ENCODE measurements at regions not wholly inside any gene's neighbourhood (a gene's known extent, or its start where the extent isn't known, plus 50 kb on each side); places are given as distances from the start of the nearest gene placed in this dataset.

DNA sequence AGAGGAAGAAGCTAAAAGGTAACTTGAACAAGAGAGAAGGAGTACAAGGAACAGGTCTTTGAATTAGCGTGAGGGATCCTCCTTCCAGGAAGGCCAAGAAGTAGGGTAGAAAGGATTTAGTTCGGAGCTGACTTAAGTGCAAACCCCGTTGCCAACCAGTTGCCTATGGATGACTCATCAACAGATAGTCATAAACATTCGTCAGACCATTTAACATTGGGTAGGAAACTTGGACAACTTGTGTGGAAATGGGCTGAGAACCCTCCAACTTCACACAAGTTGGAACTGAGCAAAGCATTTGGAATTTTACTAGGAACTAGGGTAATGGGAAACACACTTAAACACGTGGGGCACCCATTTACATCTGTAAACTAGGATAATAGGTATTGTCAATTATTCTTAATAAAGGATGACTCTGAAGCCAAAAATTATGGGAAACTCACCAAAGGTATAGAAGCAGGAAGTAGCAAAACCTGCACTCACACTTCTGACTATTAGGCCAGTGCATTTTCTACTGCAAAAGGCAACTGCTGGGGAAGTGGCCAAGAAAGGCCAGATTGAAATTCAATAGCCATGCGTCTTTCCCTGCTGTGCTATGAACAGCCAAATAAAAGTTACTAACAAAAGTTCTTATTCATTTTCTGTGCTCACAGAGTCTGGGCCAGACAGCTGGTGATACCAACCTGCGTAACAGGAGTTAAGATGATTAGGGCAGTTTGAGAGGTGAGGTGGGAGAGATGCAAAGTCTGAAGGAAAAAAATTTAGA, 174.5 kb upstream of the TMC3 start:
- no peak overlapping the region for H3K4me3 Mint-ChIP-seq
- TF ChIP-seq, protein P1, sequence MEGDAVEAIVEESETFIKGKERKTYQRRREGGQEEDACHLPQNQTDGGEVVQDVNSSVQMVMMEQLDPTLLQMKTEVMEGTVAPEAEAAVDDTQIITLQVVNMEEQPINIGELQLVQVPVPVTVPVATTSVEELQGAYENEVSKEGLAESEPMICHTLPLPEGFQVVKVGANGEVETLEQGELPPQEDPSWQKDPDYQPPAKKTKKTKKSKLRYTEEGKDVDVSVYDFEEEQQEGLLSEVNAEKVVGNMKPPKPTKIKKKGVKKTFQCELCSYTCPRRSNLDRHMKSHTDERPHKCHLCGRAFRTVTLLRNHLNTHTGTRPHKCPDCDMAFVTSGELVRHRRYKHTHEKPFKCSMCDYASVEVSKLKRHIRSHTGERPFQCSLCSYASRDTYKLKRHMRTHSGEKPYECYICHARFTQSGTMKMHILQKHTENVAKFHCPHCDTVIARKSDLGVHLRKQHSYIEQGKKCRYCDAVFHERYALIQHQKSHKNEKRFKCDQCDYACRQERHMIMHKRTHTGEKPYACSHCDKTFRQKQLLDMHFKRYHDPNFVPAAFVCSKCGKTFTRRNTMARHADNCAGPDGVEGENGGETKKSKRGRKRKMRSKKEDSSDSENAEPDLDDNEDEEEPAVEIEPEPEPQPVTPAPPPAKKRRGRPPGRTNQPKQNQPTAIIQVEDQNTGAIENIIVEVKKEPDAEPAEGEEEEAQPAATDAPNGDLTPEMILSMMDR (conservative IDR thresholded peaks at IDR 0.05): no peak
- no peaks in the 10 kb centered on the region for H3K9me3 Mint-ChIP-seq
- no peak for DNase-seq (ENCODE audit: low read depth, low spot score)
- H3K4me1 Mint-ChIP-seq: peaks cover 4% of the 10 kb centered on the region
- no peak overlapping the region for H3K27ac Mint-ChIP-seq (ENCODE audit: unreplicated experiment)
- H3K36me3 Mint-ChIP-seq (ENCODE audit: low read depth): no peaks in the 10 kb centered on the region
- H3K27me3 Mint-ChIP-seq (ENCODE audit: low read depth): peaks cover 3% of the 10 kb centered on the region

DNA sequence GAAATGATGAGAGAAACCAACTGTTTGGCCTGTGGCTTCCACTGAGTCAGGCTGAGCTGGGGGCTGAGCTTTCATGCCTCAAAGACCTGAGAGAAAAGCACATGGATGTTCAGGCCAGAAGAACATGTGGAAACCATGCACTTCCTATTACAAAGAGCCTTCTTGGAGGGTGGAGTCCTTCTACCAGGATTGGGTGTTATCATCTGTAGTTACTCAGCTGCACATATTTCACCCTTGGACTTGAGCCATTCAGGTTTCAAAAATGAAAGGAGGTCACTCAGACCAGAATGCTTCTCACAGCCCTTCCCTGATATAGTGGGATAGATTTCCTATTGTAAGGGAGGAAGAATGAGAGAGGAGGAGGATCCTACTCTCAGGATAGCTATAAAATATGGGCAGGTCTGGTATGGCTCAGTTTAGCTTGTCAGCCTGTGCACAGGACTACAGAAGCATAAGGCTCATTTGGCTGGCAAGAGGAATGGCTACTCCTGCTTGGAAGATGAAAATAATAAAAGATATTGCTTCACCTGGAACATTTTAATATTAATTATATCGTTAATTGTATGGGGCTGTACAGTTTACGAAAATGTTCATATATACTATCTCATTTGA, 173.6 kb upstream of the TMC3 start:
- TF ChIP-seq, protein P1 (conservative IDR thresholded peaks at IDR 0.05): no peak
- Mint-ChIP-seq H3K27ac (ENCODE audit: unreplicated experiment) (no peak overlapping the region), H3K4me1 (peaks cover 4% of the 10 kb centered on the region), H3K4me3 (no peak overlapping the region), H3K36me3 (ENCODE audit: low read depth) (peaks cover 2% of the 10 kb centered on the region), H3K27me3 (ENCODE audit: low read depth) (peaks cover 3% of the 10 kb centered on the region), H3K9me3 (peaks cover 3% of the 10 kb centered on the region)
- no peak for DNase-seq (ENCODE audit: low read depth, low spot score)

DNA sequence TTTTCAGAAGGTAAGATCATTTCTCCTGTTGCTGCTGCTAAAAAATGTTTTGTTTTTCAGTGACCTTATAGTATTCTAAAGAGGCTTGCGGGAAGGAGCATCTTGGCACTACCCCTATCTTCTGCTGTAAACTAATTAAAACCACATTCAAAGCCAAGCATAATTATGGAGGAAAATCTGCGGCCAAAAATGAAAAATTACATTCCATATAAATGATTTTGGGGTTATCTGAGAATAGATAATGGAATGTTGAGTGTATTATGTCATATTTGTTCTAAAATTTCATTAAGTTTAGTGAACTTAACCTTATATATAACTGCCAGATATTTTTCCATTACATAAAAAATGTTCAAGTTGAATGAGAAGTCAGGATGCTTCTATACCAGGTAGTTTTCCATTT, 170.4 kb upstream of the TMC3 start:
- no peak for DNase-seq (ENCODE audit: low read depth, low spot score)
- Mint-ChIP-seq H3K27me3 (ENCODE audit: low read depth) (peaks cover 3% of the 10 kb centered on the region), H3K36me3 (ENCODE audit: low read depth) (peaks cover 2% of the 10 kb centered on the region), H3K9me3 (peaks cover 5% of the 10 kb centered on the region), H3K27ac (ENCODE audit: unreplicated experiment) (no peak overlapping the region), H3K4me3 (no peak overlapping the region), H3K4me1 (peaks cover 4% of the 10 kb centered on the region)
- TF ChIP-seq, protein P1 (conservative IDR thresholded peaks at IDR 0.05): no peak

DNA sequence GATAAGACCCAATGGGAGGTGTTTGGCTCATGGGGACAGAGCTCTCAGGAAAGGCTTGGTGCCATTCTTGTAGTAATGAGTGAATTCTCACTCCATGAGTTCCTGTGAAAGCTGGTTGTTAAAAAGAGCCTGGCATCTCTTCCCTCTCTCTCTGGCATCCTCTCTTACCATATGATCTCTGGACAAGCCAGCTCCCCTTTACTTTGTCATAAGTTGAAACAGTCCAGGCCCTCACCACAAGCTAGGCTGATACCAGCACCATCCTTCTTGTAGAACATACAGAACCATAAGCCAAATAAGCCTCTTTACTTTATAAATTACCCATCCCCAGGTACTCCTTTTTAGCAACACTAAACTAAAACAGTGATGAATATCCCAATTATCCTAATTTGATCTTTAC, 166.9 kb upstream of the TMC3 start:
- no peak for DNase-seq (ENCODE audit: low read depth, low spot score)
- no peak overlapping the region for H3K27ac Mint-ChIP-seq (ENCODE audit: unreplicated experiment)
- no peaks in the 10 kb centered on the region for H3K27me3 Mint-ChIP-seq (ENCODE audit: low read depth)

DNA sequence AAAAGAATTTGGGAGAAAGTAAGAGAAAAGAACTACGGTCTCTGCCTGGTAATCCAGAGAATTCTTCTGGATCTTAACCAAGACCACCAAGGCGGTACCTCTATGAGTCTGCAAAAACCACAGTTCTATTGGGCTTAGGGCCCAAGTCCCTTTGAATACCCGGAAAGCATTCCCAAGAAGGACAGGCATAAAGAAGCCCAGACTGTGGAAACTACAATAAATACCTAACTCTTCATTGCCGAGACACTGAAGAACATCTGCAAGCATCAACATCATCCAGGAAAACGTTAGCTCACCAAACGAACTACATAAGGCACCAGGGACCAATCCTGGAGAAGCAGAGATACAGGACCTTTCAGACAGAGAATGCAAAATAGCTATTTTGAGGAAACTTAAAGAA, 162.3 kb upstream of the TMC3 start:
- no peak for DNase-seq (ENCODE audit: low read depth, low spot score)
- no peak overlapping the region for H3K27ac Mint-ChIP-seq (ENCODE audit: unreplicated experiment)
- TF ChIP-seq, protein P1 (conservative IDR thresholded peaks at IDR 0.05): no peak
- no peak overlapping the region for H3K4me3 Mint-ChIP-seq
- H3K9me3 Mint-ChIP-seq: no peaks in the 10 kb centered on the region
- H3K36me3 Mint-ChIP-seq (ENCODE audit: low read depth): no peaks in the 10 kb centered on the region
- H3K27me3 Mint-ChIP-seq (ENCODE audit: low read depth): no peaks in the 10 kb centered on the region
- H3K4me1 Mint-ChIP-seq: peaks cover 13% of the 10 kb centered on the region

More for the DNA sequence above, 166.9 kb upstream of the TMC3 start:
- Mint-ChIP-seq H3K9me3 (peaks cover 5% of the 10 kb centered on the region), H3K4me3 (no peak overlapping the region), H3K4me1 (no peaks in the 10 kb centered on the region), H3K36me3 (ENCODE audit: low read depth) (peaks cover 2% of the 10 kb centered on the region)
- TF ChIP-seq, protein P1 (conservative IDR thresholded peaks at IDR 0.05): no peak

Data from neural crest cell (in vitro differentiated cells).